Tibial artery (tissue), 4 donors: ENCODE measurements at regions not wholly inside any gene's neighbourhood (a gene's known extent, or its start where the extent isn't known, plus 50 kb on each side); places are given as distances from the start of the nearest gene placed in this dataset.

Experiments
- DNase-seq, 2 donors: peaks; one replicate each; pipeline ENCODE4 v3.0.0-alpha.2; 2019
- H3K27ac ChIP-seq, 2 donors: fragments of 200-600 bp; sonication (generic) in 1 of 2; 1 replicate in 1 of 2; 2 replicates in 1 of 2; pipeline ENCODE4 v1.5.1; 2018 to 2019; ENCODE audit warnings: mild to moderate bottlenecking in 1 of 2
- H3K27me3 ChIP-seq, 2 donors: fragments of 200-600 bp; sonication (generic) in 1 of 2; one replicate each; pipeline versions ENCODE4 v1.5.1 to v1.6.0; 2016 to 2019
- H3K36me3 ChIP-seq, 3 donors: fragments of 200-600 bp; sonication (generic) in 2 of 3; one replicate each; pipeline ENCODE4 v1.5.1; 2016 to 2019; ENCODE audit warnings: mild to moderate bottlenecking in 2 of 3
- H3K4me1 ChIP-seq, 4 donors: fragments of 200-600 bp; sonication (generic) in 2 of 4; 1 replicate in 3 of 4; 2 replicates in 1 of 4; pipeline ENCODE4 v1.5.1; 2016 to 2019
- H3K4me3 ChIP-seq, 2 donors: fragments of 200-600 bp; sonication (generic) in 1 of 2; 1 replicate in 1 of 2; 2 replicates in 1 of 2; pipeline ENCODE4 v1.5.1; 2018 to 2019; ENCODE audit warnings: mild to moderate bottlenecking in 2 of 2
- H3K9me3 ChIP-seq, 3 donors: fragments of 200-600 bp; sonication (generic) in 1 of 3; one replicate each; pipeline ENCODE4 v1.5.1; 2016 to 2019
- intact Hi-C: fragments of 100-400 bp; cut with DNase I; formaldehyde crosslinking; loops from one replicate; pipeline ENCODE4 v1.15.0; 2023; ENCODE audit warnings: low total_unique reads
- TF ChIP-seq, protein P1 (sequence below), 2 experiments: fragments of 200-600 bp in 1 of 2; fragments of 450-650 bp in 1 of 2; IDR thresholded peaks; one replicate each; pipeline ENCODE4 v1.5.1; 2017 to 2019; ENCODE audit warnings: antibody characterized with exemption in 2 of 2, mild to moderate bottlenecking in 1 of 2, moderate library complexity in 1 of 2

GRCh38 chr13:85461621-85462020 is 337.6 kb downstream of the SLITRK6 start:
- intact Hi-C loops = no loop called here
- Histone ChIP-seq H3K4me1 (no peaks in the 10 kb centered on the region), H3K9me3 (no peaks in the 10 kb centered on the region), H3K27me3 (no peaks in the 10 kb centered on the region), H3K4me3 (no peak overlapping the region), H3K27ac (no peak overlapping the region), H3K36me3 (no peaks in the 10 kb centered on the region)
- no peak for DNase-seq
- TF ChIP-seq, protein P1, sequence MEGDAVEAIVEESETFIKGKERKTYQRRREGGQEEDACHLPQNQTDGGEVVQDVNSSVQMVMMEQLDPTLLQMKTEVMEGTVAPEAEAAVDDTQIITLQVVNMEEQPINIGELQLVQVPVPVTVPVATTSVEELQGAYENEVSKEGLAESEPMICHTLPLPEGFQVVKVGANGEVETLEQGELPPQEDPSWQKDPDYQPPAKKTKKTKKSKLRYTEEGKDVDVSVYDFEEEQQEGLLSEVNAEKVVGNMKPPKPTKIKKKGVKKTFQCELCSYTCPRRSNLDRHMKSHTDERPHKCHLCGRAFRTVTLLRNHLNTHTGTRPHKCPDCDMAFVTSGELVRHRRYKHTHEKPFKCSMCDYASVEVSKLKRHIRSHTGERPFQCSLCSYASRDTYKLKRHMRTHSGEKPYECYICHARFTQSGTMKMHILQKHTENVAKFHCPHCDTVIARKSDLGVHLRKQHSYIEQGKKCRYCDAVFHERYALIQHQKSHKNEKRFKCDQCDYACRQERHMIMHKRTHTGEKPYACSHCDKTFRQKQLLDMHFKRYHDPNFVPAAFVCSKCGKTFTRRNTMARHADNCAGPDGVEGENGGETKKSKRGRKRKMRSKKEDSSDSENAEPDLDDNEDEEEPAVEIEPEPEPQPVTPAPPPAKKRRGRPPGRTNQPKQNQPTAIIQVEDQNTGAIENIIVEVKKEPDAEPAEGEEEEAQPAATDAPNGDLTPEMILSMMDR (IDR thresholded peaks at IDR 0.05) = no peak

- Histone ChIP-seq H3K27ac (no peak overlapping the region), H3K4me3 (no peak overlapping the region), H3K36me3 (no peaks in the 10 kb centered on the region), H3K9me3 (no peaks in the 10 kb centered on the region), H3K27me3 (no peaks in the 10 kb centered on the region), H3K4me1 (no peaks in the 10 kb centered on the region)
- no peak for DNase-seq
- intact Hi-C loops = no loop called here
- TF ChIP-seq, protein P1 (IDR thresholded peaks at IDR 0.05) = no peak
Measured at GRCh38 chr13:85445534-85445933, 353.7 kb downstream of the SLITRK6 start.

DNA sequence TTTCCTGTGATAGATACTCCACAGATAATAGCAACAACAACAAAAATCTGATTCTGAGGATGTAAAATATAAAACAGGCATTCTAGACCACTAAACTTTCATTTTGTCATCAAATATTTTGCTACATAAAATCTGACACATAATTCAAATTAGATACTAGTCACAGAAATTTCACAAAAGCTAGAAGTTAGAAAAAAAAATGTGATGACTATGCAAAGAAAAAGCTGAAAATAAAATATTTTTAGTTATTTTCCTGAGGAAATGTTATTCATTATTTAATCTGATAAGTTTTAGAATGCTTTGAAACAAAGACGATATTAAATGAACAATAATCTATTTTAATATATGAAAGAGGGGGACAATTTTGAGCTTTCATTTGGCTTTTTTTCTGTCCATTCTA is 357.2 kb downstream of the SLITRK6 start:
- no peaks in the 10 kb centered on the region for H3K9me3 ChIP-seq
- H3K4me3 ChIP-seq = no peak overlapping the region
- intact Hi-C loops = no loop called here
- H3K4me1 ChIP-seq = no peaks in the 10 kb centered on the region
- TF ChIP-seq, protein P1 (IDR thresholded peaks at IDR 0.05) = no peak
- H3K27ac ChIP-seq = no peak overlapping the region
- H3K27me3 ChIP-seq = no peaks in the 10 kb centered on the region
- DNase-seq = no peak
- no peaks in the 10 kb centered on the region for H3K36me3 ChIP-seq

- Histone ChIP-seq H3K4me1 (no peaks in the 10 kb centered on the region), H3K9me3 (no peaks in the 10 kb centered on the region), H3K27ac (no peak overlapping the region), H3K27me3 (no peaks in the 10 kb centered on the region), H3K4me3 (no peak overlapping the region), H3K36me3 (no peaks in the 10 kb centered on the region)
- TF ChIP-seq, protein P1 (IDR thresholded peaks at IDR 0.05) = no peak
- intact Hi-C loops = no loop called here
- no peak for DNase-seq
Measured at GRCh38 chr13:85441364-85441763, 357.9 kb downstream of the SLITRK6 start.

DNA sequence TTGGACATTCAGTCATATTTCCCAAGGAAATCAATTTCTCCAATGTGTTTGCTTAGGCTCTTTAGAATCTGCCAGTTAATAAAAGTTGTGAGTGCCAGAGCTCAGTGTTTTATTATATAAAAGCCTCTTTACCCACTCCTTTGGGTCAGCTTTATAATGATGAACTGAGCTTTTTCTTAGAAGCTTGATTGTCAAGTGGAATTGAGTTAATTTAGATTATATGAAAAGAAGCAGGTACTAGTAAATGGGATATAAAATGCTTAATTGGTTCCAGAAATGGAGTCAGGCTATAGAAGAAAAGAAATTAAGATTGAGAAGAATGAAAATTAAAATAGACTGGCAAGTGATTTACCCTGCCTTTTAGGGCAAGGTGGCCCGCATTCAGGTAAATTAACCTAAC is 363.2 kb downstream of the SLITRK6 start:
- Histone ChIP-seq H3K36me3 (no peaks in the 10 kb centered on the region), H3K9me3 (peaks cover 0 to 9% (median 0%) of the 10 kb centered on the region in 3 donors), H3K4me1 (no peaks in the 10 kb centered on the region), H3K4me3 (no peak overlapping the region), H3K27ac (no peak overlapping the region), H3K27me3 (no peaks in the 10 kb centered on the region)
- no peak for DNase-seq
- intact Hi-C loops = no loop called here
- TF ChIP-seq, protein P1 (IDR thresholded peaks at IDR 0.05) = no peak

GRCh38 chr13:85434927-85435326 is 364.3 kb downstream of the SLITRK6 start:
- H3K27me3 ChIP-seq = no peaks in the 10 kb centered on the region
- H3K9me3 ChIP-seq = peaks cover 0 to 14% (median 0%) of the 10 kb centered on the region in 3 donors
- no peaks in the 10 kb centered on the region for H3K36me3 ChIP-seq
- TF ChIP-seq, protein P1 (IDR thresholded peaks at IDR 0.05) = no peak
- no peak overlapping the region for H3K27ac ChIP-seq
- no peak overlapping the region for H3K4me3 ChIP-seq
- no peaks in the 10 kb centered on the region for H3K4me1 ChIP-seq
- DNase-seq = no peak
- intact Hi-C loops = no loop called here
